SK-N-MC (cell line): ENCODE measurements at regions not wholly inside any gene's neighbourhood (a gene's known extent, or its start where the extent isn't known, plus 50 kb on each side); places are given as distances from the start of the nearest gene placed in this dataset.
"Not testable (repeated sequence)": the region's sequence is repeated elsewhere in the genome, so short reads cannot be mapped to it uniquely, and the experiment has no call there.

Experiments used
- DNase-seq: peaks from one replicate; pipeline ENCODE4 v3.0.0-alpha.2; 2011; ENCODE audit warnings: low read depth, low spot score
- H3K27ac ChIP-seq: fragments of 200-600 bp; sonication (generic); 2 replicates; pipeline ENCODE4 v1.5.1; 2016; ENCODE audit warnings: mixed run types
- H3K36me3 ChIP-seq: fragments of 200-600 bp; sonication (generic); 2 replicates; pipeline ENCODE4 v1.6.1; 2017; ENCODE audit warnings: antibody characterized with exemption, low read length, mixed read lengths; ENCODE audit not compliant: insufficient read depth
- H3K4me3 ChIP-seq: fragments of 200-600 bp; sonication (generic); 2 replicates; pipeline ENCODE4 v1.5.1; 2016
- H3K9ac ChIP-seq: fragments of 200-600 bp; sonication (generic); 2 replicates; pipeline ENCODE4 v1.8.0; 2017; ENCODE audit warnings: mixed run types, mixed read lengths; ENCODE audit not compliant: insufficient read length
- H3K9me3 ChIP-seq: fragments of 200-600 bp; sonication (generic); 2 replicates; pipeline ENCODE4 v1.6.1; 2017; ENCODE audit warnings: low read depth, mild to moderate bottlenecking, antibody characterized with exemption, low read length, moderate library complexity, mixed read lengths
- EZH2 ChIP-seq: fragments of 200-600 bp; sonication (generic); IDR thresholded peaks from one replicate; pipeline ENCODE4 v1.6.1; 2017; ENCODE audit warnings: antibody characterized with exemption
- FOXP2 ChIP-seq: optimal IDR thresholded peaks from 2 replicates; pipeline ENCODE3; 2011; ENCODE audit warnings: mild to moderate bottlenecking, moderate library complexity; ENCODE audit not compliant: insufficient read depth; ENCODE audit errors: extremely low read length, control extremely low read depth
- POLR2AphosphoS5 ChIP-seq: IDR thresholded peaks from 2 replicates; pipeline ENCODE4 v1.6.1; 2012; ENCODE audit warnings: mild to moderate bottlenecking, low read depth, low read length, borderline replicate concordance

DNA sequence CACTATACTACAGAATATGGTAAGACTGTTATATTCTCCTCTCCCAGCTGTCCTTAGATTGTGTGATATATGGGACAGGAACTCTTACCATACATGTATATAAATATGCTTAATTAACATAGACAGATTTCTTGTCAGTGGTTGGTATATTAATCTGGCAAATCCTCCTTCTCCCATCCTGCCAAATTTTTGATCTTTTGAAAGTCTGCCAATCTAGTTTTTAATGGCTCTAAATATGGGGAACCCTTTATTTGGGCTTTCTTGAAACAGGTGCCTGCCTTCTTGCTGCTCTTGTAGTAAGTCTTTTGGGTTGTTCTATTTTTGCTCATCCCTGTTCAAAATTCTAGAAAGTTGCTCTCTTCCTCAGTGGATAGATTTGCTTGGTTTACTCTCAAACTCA, 63.5 kb downstream of the SPATA31D1 start:
- Histone ChIP-seq H3K36me3 (no peaks in the 10 kb centered on the region), H3K4me3 (no peak overlapping the region), H3K9ac (no peak overlapping the region), H3K9me3 (no peaks in the 10 kb centered on the region), H3K27ac (no peak overlapping the region)
- DNase-seq, result no peak
- TF ChIP-seq EZH2 (no peak), FOXP2 (no peak), POLR2AphosphoS5 (no peak)

DNA sequence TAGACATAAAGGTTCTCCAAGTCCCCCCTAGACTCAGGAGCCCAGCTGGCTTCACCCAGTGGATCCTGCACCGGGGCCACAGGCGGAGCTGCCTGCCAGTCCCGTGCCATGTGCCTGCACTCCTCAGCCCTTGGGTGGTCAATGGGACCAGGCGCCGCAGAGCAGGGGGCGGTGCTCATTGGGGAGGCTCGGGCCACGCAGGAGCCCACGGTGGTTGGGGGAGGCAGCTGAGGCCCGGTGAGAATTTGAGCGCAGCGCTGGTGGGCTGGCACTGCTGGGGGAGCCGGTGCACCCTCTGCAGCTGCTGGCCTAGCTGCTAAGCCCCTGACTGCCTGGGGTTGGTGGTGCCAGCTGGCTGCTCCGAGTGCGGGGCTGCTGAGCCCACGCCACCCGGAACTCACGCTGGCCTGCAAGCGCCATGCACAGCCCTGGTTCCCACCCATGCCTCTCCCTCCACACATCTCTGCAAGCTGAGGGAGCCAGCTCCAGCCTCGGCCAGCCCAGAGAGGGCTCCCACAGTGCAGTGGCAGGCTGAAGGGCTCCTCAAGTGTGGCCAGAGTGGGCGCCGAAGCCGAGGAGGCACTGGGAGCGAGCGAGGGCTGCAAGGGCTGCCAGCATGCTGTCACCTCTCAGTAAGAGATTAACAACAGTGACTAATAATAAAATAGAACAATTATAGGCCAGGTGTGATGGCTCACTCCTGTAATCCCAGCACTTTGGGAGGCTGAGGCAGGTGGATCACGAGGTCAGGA, 65.9 kb downstream of the SPATA31D1 start:
- DNase-seq, result no peak
- Histone ChIP-seq H3K9me3 (no peaks in the 10 kb centered on the region), H3K36me3 (no peaks in the 10 kb centered on the region), H3K4me3 (no peak overlapping the region), H3K27ac (no peak overlapping the region), H3K9ac (no peak overlapping the region)
- TF ChIP-seq FOXP2 (no peak), EZH2 (no peak), POLR2AphosphoS5 (no peak)

DNA sequence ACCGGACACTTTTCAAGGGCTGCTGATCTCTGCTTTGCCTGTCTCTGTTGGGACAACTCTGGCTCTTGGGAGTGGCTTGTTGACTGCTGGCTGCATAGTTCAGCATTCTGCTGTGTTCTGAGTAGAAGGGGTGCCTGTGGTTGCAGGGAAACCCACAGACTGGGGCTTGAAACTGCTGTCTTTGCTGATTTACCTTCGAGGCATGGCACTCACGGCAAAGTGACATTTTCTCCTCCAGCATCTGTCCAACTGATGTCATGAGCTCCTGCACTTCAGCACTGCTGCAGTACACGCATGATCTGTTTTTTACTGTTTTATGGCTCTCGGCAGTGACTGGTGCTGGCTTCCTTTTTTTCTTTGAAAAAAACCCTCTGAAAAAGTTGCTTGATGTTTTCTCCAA, 69.2 kb downstream of the SPATA31D1 start:
- no peak for DNase-seq
- Histone ChIP-seq H3K27ac (no peak overlapping the region), H3K4me3 (no peak overlapping the region), H3K36me3 (no peaks in the 10 kb centered on the region), H3K9ac (no peak overlapping the region), H3K9me3 (no peaks in the 10 kb centered on the region)
- TF ChIP-seq POLR2AphosphoS5, result no peak
- no peak for TF ChIP-seq FOXP2
- TF ChIP-seq EZH2, result no peak

DNA sequence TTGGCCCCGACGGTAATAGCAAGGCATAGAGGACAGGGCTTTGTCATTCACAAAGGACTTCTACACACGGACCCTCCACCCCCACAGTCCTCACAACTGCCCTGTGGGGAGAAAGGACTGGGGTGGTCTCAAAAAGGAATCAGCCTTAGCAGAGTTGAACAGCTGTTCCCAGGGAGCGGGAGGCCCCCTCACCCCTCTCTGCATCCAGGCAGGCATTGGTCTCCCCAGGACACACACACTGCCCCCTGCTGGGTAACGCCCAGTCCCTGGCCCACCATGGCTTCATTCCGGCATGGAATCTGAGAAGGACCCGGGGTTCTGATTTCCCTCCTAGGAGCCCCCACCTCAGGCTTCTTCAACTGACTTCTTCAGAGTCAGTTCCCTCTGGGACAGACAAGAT, 73.2 kb downstream of the SPATA31D1 start:
- not testable (repeated sequence) for H3K4me3 ChIP-seq, H3K27ac ChIP-seq, H3K9me3 ChIP-seq, DNase-seq, H3K36me3 ChIP-seq, H3K9ac ChIP-seq

DNA sequence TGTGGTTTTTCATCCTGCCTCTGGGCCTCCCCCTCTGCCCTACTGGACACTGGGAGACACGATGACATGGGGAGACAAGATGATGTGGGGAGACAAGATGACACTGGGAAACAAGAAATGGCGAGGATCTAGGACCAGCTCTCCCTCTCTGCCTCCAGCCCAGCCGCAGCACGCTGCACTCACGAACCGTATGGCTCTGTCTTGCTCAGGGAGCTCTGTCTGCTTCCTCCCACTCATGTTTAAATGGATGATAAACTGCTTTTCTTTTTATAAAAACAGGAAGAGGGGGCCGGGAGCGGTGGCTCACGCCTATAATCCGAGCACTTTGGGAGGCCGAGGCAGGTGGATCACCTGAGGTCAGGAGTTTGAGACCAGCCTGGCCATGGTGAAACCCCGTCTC, 73.7 kb downstream of the SPATA31D1 start:
- TF ChIP-seq POLR2AphosphoS5 (no peak), FOXP2 (no peak), EZH2 (no peak)
- no peak for DNase-seq
- H3K36me3 ChIP-seq, result no peaks in the 10 kb centered on the region
- no peaks in the 10 kb centered on the region for H3K9me3 ChIP-seq
- no peak overlapping the region for H3K4me3 ChIP-seq
- no peak overlapping the region for H3K27ac ChIP-seq
- H3K9ac ChIP-seq, result no peak overlapping the region

DNA sequence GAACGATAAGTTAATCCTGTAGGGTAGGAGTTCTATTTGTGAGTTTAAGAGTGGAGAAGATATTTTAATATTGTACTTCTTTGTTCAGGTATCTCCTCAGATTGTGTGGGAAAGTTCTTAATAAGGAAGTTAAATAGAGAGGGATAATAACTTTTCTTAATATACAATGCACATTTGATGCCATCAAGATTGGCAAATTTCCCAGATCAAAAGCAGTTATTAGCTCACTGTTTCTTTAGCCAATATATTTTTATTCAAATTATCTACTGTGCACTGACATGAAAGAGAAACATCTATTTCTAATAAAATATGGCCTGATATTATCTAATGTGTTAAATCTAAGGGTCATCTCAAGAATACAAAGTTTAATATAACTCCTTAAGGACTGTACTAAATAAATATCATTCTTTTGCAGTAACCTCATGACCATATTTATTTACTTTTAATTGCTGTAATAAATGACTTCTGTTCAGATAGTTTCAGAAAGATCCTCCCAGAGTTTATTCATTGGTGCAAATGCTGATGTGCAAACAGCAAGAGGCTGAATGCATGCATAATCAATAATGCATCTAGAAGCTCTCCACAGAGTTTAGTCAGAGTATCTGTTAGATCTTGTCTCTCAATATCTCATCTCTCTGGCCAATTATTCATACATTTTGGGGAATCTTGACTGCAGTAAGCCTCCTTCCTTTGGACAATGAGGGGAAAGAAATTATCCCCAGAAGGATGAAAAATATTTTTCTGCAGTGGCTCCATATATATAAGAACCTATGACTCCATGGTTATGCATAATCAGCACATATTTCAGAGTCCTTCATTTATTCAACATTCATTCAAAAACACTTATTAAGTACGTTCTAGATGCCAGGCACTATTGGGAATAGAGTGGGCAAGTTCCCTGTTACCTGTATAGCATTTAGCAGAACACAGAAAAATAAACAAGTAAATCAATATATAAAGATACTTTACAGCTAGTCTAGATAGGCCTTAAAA, 85.3 kb downstream of the SPATA31D1 start:
- Histone ChIP-seq H3K9ac (no peak overlapping the region), H3K9me3 (no peaks in the 10 kb centered on the region), H3K4me3 (no peak overlapping the region), H3K36me3 (no peaks in the 10 kb centered on the region), H3K27ac (no peak overlapping the region)
- TF ChIP-seq FOXP2, result no peak
- TF ChIP-seq POLR2AphosphoS5, result no peak
- no peak for TF ChIP-seq EZH2
- DNase-seq, result no peak

DNA sequence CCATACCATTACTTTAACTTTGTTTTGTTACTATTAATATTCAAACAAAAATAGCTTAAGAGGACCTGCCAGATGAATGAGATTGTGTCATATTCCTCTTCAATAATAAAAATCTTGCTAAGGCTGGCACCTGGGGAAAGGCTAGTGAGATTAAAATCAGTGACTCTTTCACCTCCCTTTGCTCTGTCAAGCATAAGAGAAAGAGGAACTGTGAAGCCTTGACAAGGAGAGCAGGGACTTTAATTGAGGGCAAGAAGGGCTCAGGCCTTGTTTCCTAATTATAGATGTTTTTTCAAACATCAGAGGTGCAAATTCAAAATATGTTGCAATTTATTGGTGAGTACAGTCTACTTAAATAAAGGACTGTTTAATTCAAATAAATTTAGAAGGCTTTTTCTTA, 91.7 kb downstream of the SPATA31D1 start:
- Histone ChIP-seq H3K9ac (no peak overlapping the region), H3K36me3 (no peaks in the 10 kb centered on the region), H3K27ac (no peak overlapping the region), H3K9me3 (no peaks in the 10 kb centered on the region), H3K4me3 (no peak overlapping the region)
- TF ChIP-seq POLR2AphosphoS5 (no peak), FOXP2 (no peak), EZH2 (no peak)
- DNase-seq, result no peak

DNA sequence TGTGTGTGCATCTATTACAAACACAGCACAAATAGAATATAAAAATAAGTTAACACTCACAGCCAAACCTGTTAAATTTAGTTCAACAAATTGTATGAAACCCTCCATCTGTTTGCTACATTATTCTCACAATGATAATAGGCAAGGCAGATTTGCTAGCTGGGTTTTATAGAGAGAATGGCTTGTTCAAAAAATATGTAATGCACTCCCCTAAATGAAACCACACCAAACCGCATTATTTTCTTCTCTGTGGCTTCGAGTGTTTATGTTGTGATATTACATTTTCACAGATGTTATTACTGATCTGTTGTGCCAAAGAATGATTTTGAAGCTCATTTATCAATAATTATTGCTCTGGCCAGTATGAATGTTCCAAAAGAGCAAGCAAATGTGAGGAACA, 92.9 kb downstream of the SPATA31D1 start:
- Histone ChIP-seq H3K4me3 (no peak overlapping the region), H3K9ac (no peak overlapping the region), H3K36me3 (no peaks in the 10 kb centered on the region), H3K27ac (no peak overlapping the region), H3K9me3 (no peaks in the 10 kb centered on the region)
- DNase-seq, result no peak
- TF ChIP-seq POLR2AphosphoS5, result no peak
- no peak for TF ChIP-seq FOXP2
